ENCODE measurements at regions not wholly inside any gene's neighbourhood (a gene's known extent, or its start where the extent isn't known, plus 50 kb on each side); places are given as distances from the start of the nearest gene placed in this dataset.

GRCh38 chr21:14870853-14871149 lies 194.0 kb downstream of the NRIP1 start:
- TF ChIP-seq, protein P1, sequence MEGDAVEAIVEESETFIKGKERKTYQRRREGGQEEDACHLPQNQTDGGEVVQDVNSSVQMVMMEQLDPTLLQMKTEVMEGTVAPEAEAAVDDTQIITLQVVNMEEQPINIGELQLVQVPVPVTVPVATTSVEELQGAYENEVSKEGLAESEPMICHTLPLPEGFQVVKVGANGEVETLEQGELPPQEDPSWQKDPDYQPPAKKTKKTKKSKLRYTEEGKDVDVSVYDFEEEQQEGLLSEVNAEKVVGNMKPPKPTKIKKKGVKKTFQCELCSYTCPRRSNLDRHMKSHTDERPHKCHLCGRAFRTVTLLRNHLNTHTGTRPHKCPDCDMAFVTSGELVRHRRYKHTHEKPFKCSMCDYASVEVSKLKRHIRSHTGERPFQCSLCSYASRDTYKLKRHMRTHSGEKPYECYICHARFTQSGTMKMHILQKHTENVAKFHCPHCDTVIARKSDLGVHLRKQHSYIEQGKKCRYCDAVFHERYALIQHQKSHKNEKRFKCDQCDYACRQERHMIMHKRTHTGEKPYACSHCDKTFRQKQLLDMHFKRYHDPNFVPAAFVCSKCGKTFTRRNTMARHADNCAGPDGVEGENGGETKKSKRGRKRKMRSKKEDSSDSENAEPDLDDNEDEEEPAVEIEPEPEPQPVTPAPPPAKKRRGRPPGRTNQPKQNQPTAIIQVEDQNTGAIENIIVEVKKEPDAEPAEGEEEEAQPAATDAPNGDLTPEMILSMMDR (conservative IDR thresholded peaks at IDR 0.05; ENCODE audit: low read depth, low read length), result no peak
- DNase-seq (ENCODE audit: low read depth), result no peak
- H3K4me3 ChIP-seq (ENCODE audit: low read length), result no peak overlapping the region

DNA sequence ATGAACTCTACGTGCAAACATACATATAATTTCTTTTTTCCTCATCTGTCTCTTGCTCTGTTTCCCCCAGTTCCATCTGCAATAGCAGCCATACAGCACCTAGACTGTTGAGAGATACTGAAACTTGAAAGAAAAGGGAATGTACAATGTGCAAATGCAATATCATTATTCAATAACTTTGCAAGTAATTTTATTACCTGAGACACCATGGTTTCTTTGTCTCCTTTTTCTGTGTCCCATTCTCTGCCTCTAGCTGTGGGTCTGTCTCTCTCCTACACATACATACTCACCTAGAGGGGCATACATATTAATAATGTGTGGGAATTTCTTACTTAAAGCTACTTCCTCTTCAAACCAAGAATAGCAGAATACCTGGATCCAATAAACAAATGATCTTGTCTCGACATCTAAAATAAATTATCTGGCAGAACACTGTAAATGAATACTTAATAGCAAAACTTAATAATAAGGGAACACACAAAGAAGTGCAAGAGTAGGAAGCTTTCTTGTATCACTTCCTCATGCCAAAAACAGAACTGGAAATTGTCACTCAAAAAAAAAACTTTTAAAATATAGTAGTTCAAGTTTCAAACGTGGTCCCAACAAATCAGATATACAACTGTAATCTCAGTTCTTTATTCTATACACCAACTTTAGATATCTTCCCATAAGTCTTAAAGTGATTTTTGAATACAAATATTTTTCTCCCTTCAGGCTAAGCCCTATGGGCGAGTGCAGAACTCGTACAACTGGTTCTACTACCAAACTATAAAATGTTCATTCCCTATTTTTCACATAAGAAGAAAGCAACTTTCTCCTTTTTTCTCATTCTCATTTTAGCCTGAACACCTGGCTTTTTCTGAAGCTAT lies 194.6 kb downstream of the NRIP1 start:
- H3K4me3 ChIP-seq (ENCODE audit: low read length), result no peak overlapping the region
- DNase-seq (ENCODE audit: low read depth), result no peak
- TF ChIP-seq, protein P1 (conservative IDR thresholded peaks at IDR 0.05; ENCODE audit: low read depth, low read length), result no peak

- TF ChIP-seq, protein P1 (conservative IDR thresholded peaks at IDR 0.05; ENCODE audit: low read depth, low read length), result no peak
- H3K4me3 ChIP-seq (ENCODE audit: low read length), result no peak overlapping the region
- DNase-seq (ENCODE audit: low read depth), result no peak
These were observed 197.7 kb downstream of the NRIP1 start for GRCh38 chr21:14866859-14867765.

GRCh38 chr21:14864211-14865021 lies 200.4 kb downstream of the NRIP1 start:
- TF ChIP-seq, protein P1 (conservative IDR thresholded peaks at IDR 0.05; ENCODE audit: low read depth, low read length), result peak; percentile 92
- H3K4me3 ChIP-seq (ENCODE audit: low read length), result no peak overlapping the region
- DNase-seq (ENCODE audit: low read depth), result peak; percentile 92

- no peak overlapping the region for H3K4me3 ChIP-seq (ENCODE audit: low read length)
- DNase-seq (ENCODE audit: low read depth), result no peak
- TF ChIP-seq, protein P1 (conservative IDR thresholded peaks at IDR 0.05; ENCODE audit: low read depth, low read length), result no peak
These were observed 201.0 kb downstream of the NRIP1 start for GRCh38 chr21:14863745-14864210.

GRCh38 chr21:14862794-14863720 lies 201.7 kb downstream of the NRIP1 start:
- TF ChIP-seq, protein P1 (conservative IDR thresholded peaks at IDR 0.05; ENCODE audit: low read depth, low read length), result peak; percentile 68
- DNase-seq (ENCODE audit: low read depth), result no peak
- no peak overlapping the region for H3K4me3 ChIP-seq (ENCODE audit: low read length)
